ENCODE measurements at regions not wholly inside any gene's neighbourhood (a gene's known extent, or its start where the extent isn't known, plus 50 kb on each side); places are given as distances from the start of the nearest gene placed in this dataset.
"Not testable (repeated sequence)": the region's sequence is repeated elsewhere in the genome, so short reads cannot be mapped to it uniquely, and the experiment has no call there.

DNA sequence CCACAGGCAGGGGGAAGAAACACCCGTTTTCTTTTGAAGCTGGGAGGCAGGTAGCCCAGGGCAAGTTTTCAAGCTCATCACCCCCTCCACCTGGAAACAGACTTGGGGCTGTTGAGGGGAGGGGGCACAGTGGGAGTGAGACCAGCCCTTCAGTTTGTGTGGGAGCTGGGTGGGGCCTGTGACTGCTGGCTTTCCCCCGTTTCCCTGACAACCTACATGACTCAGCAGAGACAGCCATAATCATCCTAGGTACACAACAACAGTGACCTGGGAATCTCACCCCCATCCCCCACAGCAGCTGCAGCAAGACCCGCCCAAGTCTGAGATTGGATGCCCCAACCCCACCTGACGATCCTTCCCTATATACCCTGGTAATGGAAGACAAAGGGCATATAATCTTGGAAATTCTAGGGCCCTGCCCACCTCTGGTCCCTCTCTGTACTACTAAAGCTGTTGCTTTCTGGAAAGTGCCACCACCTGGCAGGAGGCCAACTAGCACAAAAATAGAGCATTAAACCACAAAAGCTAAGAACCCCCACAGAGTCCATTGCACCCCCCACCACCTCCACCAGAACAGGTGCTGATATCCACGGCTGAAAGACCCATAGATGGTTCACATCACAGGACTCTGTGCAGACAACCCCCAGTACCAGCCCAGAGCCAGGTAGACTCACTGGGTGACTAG, 422.2 kb upstream of the SGO1 start:
- no peak for DNase-seq

- DNase-seq, result no peak
Measured at GRCh38 chr3:20604659-20605058, 418.7 kb upstream of the SGO1 start.

- no peak for DNase-seq
Measured at GRCh38 chr3:20589275-20589674, 403.3 kb upstream of the SGO1 start.

- DNase-seq, result no peak
Measured at GRCh38 chr3:20588781-20589180, 402.8 kb upstream of the SGO1 start.

DNA sequence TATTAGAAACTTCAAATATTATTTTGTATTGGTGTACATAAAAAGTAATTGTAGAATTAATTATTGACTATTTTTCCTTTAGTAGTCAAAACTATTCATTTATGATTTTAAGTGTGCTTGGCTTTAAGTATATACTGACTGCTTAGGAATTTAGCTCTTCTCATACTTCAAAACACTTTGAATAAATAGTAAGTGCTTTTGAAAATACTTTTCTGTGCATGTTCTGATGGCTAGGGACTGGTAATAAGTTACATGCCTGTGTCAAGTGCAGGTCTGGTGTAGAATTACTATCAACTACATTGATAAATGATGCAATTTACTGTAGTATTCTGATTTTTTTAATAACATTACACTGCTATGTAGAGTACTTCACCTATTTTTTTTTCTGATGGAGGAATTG, 397.6 kb upstream of the SGO1 start:
- DNase-seq, result no peak

GRCh38 chr3:20576228-20576627, 390.2 kb upstream of the SGO1 start:
- DNase-seq, result no peak

DNA sequence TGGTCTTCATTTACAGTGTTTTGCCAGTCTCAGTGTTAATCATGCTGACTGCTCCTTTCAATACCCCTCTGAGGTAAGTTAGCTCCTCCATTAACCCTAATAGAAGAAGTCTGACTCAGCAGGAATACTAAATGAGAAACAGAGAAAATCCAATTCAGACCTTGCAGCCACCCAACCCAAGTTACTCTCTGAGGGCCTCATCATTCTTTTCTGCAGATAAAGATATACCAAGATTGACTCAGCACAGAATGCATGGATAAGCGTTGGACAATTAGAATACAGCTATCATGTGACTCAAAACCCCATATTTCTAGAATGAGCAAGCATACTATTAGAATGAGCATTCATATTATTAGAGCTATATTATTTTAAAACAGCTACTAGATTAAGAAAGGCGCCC, 389.1 kb upstream of the SGO1 start:
- no peak for DNase-seq

- no peak for DNase-seq
Measured at GRCh38 chr3:20574746-20575145, 388.7 kb upstream of the SGO1 start.

- no peak for DNase-seq
Measured at GRCh38 chr3:20573175-20573574, 387.2 kb upstream of the SGO1 start.

DNA sequence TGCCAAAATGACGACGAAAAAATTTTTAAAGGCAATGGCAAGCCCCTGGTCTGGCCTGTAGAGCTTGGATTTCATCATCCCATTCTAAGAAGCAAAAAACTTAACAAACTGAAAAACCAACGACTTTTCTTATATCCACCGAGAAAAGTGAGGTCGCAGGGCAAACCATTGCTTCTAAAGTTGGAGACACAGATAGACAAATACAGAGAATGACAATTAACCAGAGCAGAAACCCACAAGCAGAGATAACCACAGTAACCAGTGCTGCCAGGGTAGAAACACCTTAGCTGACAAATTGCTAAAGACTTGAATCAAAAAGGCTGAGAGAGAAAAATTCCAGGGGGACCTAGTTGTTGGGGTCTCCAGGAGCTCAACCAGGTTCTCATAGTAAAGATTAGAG, 386.5 kb upstream of the SGO1 start:
- no peak for DNase-seq

GRCh38 chr3:20569310-20569709, 383.3 kb upstream of the SGO1 start:
- no peak for DNase-seq

DNA sequence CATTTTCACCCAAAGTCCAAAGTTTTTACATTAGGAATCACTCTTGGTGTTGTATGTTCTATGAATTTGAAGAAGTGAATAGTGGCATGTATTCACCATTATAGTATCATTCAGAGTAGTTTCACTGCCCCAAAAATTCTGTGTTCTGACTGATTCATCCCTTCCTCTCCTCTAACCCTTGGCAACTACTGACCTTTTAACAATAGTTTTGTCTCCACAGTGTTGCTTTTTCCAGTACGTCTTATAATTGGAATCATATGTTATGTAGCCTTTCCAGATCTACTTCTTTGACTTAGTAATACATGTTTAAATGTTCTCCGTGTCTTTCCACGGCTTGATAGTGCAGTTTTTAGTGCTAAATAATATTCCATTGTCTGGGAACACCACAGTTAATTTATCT, 379.0 kb upstream of the SGO1 start:
- no peak for DNase-seq

GRCh38 chr3:20563985-20564384, 378.0 kb upstream of the SGO1 start:
- DNase-seq, result no peak

DNA sequence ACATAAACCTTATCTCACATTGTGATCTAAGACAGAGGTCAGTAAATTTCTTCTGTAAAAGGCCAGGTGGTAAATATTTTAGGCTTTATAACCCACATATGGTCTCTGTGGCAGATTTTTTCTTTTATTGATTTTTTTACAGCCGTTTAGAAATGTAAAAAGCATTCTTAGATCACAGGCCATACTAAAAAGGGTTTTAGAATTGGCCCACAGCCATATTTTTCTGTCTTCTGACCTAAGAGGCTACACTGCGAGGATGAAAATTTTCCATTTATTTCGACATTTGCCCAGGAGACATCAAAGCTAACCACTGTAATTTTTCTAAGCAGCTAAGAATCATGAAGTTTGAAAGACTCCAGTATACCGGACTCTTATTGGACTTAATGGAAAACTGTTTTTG, 377.2 kb upstream of the SGO1 start:
- no peak for DNase-seq

DNA sequence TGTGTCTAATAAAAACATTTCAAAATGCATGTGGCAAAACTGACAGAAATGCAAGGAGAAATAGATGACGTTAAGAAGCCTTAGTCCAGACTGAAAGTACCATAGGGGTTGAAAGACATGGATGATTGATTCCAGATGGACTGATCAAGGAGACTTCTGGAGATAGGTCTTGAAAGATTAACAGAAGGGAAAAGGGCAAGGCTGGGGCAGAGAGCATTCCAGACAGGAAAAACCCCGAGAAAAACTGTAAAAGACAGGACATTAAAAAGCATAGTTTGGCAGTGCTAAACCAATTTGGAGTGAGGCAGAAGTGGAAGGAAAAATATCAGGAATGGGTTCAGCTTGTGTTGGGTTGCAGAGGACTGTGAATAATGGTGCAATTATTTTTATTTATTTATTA, 375.2 kb upstream of the SGO1 start:
- no peak for DNase-seq

DNA sequence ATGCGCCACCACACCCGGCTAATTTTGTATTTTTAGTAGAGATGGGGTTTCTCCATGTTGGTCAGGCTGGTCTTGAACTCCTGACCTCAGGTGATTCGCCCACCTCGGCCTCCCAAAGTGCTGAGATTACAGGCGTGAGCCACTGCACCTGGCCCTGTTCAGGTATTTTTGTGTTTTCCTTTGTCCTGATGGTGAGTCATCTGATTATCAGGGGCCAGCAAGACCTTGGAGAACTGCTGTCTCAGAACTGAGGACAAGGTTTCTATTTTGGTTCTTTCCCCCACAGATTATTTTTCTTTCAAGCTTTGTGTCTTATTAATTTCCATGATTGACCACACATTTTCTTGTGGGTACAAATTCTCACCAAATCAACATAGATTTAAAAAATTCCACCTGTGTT, 374.4 kb upstream of the SGO1 start:
- DNase-seq, result not testable (repeated sequence)

DNA sequence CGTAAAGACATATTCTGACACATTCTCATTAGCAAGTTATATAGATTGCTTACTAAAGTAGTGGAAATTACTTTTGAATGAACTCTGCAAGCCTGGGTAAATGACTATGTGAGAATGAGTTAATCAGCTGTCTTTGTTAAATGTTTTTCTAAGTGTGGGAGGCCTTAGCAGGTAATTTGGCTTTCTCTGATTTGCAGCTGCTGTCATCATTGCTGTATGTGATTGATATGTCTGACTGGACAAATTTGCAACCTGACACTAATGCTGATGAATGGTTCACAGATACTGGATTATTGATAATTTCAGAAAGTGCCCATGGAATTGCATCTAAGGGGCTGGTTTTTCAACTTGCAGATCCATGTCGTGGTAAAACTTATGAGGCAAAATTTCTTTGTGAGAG, 372.2 kb upstream of the SGO1 start:
- DNase-seq, result no peak

DNA sequence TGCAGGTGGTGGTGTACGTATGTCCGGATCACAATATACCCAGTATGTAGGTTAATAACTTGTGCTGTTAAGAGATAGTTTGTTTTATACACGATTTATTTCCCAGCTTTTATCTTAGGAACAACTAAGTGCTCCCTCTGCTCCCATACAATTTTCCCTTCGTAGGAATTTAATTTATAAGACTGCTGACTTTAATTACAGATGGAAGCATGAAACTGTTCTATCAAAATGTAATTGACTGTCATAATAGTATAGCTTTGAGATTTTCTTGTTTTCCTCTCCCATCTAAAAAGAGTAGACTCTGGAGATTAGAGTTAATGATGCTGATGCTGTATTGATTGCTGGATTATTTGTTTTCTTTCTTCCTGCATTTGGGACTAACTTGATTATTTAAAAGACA, 370.7 kb upstream of the SGO1 start:
- DNase-seq, result no peak

- DNase-seq, result no peak
Measured at GRCh38 chr3:20552605-20553275, 366.7 kb upstream of the SGO1 start.

DNA sequence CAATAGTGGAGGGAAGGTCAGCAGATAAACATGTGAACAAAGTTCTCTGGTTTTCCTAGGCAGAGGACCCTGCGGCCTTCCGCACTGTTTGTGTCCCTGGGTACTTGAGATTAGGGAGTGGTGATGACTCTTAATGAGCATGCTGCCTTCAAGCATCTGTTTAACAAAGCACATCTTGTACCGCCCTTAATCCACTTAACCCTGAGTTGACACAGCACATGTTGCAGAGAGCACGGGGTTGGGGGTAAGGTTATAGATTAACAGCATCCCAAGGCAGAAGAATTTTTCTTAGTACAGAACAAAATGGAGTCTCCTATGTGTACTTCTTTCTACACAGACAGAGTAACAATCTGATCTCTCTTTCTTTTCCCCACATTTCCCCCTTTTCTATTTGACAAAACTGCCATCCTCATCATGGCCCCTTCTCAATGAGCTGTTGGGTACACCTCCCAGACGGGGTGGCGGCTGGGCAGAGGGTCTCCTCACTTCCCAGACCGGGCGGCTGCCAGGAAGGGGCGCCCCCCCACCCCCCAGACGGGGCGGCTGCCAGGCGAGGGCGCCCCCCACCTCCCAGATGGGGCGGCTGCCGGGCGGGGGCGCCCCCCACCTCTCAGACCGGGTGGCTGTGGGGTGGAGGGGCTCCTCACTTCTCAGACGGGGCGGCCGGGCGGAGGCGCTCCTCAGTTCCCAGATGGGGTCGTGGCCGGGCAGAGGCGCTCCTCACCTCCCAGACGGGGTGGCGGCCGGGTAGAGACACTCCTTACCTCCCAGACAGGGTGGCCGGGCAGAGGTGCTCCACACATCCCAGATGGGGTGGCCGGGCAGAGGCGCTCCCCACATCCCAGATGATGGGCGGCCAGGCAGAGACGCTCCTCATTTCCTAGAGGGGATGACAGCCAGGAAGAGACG, 361.6 kb upstream of the SGO1 start:
- not testable (repeated sequence) for DNase-seq

DNA sequence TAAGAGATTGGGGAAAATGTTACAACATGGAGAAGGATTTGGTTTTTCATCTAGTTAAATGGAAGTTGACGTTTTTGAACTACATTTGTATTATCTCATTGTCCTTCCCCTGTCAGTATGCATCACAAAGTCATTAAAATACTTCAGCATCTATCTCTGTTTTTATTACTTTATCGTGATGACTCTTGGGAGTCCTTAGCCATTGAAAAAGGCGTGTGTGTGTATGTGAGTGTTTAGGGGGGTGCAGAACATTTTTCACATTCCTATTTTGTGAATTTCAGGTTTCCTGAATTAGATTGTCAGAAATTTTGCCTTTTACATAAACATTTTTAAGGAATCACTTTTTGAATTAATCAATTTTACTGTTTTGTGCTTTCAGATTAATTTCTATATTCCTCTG, 360.6 kb upstream of the SGO1 start:
- no peak for DNase-seq

DNA sequence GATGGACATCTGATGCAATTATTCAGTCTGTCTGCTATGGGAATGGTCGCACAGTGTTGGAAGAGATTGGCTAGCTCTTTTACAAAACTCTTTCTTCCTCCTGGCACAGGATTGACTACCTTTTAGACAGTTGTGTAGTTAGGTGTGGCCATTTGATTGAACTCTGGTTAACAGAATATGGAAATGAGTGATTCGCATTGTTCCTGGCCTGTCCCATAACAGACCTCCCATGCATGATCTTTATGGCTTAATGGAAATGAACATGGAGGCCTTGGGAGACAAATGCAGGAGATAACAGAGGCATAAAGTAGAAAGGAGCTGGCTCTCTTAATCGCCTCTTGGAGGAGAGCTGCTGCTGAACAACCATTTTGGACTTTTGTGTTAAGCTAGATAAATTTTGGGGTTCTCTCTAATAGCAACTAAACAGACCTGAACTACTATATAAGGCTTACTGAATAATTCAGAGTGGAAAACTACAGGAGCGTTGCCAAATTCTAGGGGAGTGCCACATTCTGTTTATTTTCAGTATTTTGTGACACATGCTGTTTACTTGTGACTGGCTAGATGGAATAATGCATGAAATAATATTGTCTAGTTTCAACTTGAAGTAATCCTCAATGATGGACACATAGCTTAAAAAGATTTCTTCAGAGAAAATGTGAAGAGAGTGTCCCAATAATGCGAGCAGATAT, 357.7 kb upstream of the SGO1 start:
- no peak for DNase-seq

- DNase-seq, result no peak
Measured at GRCh38 chr3:20540066-20540465, 354.1 kb upstream of the SGO1 start.
